ENCODE measurements at regions not wholly inside any gene's neighbourhood (a gene's known extent, or its start where the extent isn't known, plus 50 kb on each side); places are given as distances from the start of the nearest gene placed in this dataset.

GRCh38 chr5:148905541-148905940 is 79.1 kb downstream of the ADRB2 start:
- no peak overlapping the region for H3K4ac ChIP-seq (ENCODE audit: low read depth, low read length)
- H2BK15ac ChIP-seq (ENCODE audit: low read depth, low read length): no peak overlapping the region
- no peak for TF ChIP-seq CTCF (conservative IDR thresholded peaks at IDR 0.05)
- H3K79me2 ChIP-seq (ENCODE audit: insufficient read depth, low read length): no peaks in the 10 kb centered on the region
- DNase-seq: no peak
- no peaks in the 10 kb centered on the region for H3K79me1 ChIP-seq (ENCODE audit: insufficient read depth, low read depth, low read length, poor library complexity, severe bottlenecking)
- Mint-ChIP-seq H3K27ac (no peak overlapping the region), H3K4me1 (peaks cover 6 to 10% of the 10 kb centered on the region in 2 experiments), H3K36me3 (ENCODE audit: insufficient read depth in 1 of 3, low read depth in 3 of 3) (no peaks in the 10 kb centered on the region), H3K27me3 (ENCODE audit: low read depth) (no peaks in the 10 kb centered on the region), H3K4me3 (no peak overlapping the region), H3K9me3 (no peaks in the 10 kb centered on the region)
- no peak overlapping the region for H3K14ac ChIP-seq (ENCODE audit: insufficient read depth, low read length)
- H3T11ph ChIP-seq (ENCODE audit: low read length): no peak overlapping the region
- no peak overlapping the region for H2AK5ac ChIP-seq (ENCODE audit: insufficient read length, low read length)
- no peak overlapping the region for H3K23ac ChIP-seq (ENCODE audit: insufficient read length, low read depth, low read length)
- no peak overlapping the region for H3K56ac ChIP-seq (ENCODE audit: insufficient read length, low read depth, low read length)
- H4K5ac ChIP-seq (ENCODE audit: insufficient read length, low read depth, low read length): no peak overlapping the region
- no peaks in the 10 kb centered on the region for H4K20me1 ChIP-seq (ENCODE audit: control insufficient read depth, insufficient read depth, insufficient read length)
- no peak overlapping the region for H2BK5ac ChIP-seq (ENCODE audit: insufficient read length, low read length)
- H4K8ac ChIP-seq (replicated peaks; ENCODE audit: insufficient read length, low read depth, low read length): no peak overlapping the region
- no peaks in the 10 kb centered on the region for H3K23me2 ChIP-seq (ENCODE audit: insufficient read length, low read depth, low read length, poor library complexity, severe bottlenecking)
- H3K18ac ChIP-seq (ENCODE audit: insufficient read length, low read depth, low read length): no peak overlapping the region
- no peak overlapping the region for H3K4me2 ChIP-seq (ENCODE audit: insufficient read depth, insufficient read length, low read length)
- no peak overlapping the region for H2AFZ ChIP-seq (ENCODE audit: low read length)
- no peaks in the 10 kb centered on the region for H3K9me3 ChIP-seq (ENCODE audit: control insufficient read depth, low read depth, low read length)
- H3K4me1 ChIP-seq (ENCODE audit: insufficient read depth, low read length): no peaks in the 10 kb centered on the region
- H4K91ac ChIP-seq (ENCODE audit: insufficient read length, low read depth, low read length): no peak overlapping the region
- no peak overlapping the region for H2BK12ac ChIP-seq (ENCODE audit: insufficient read length, low read depth, low read length)
- H3K27ac ChIP-seq (ENCODE audit: insufficient read length, low read depth, low read length): no peak overlapping the region
- no peaks in the 10 kb centered on the region for H3K27me3 ChIP-seq (ENCODE audit: insufficient read depth, low read length)
- no peak overlapping the region for H2BK20ac ChIP-seq (ENCODE audit: low read depth, low read length, poor library complexity, severe bottlenecking)
- H2BK120ac ChIP-seq (ENCODE audit: low read depth, low read length, poor library complexity, severe bottlenecking): no peak overlapping the region
- no CpG with 5 or more reads among the region's 1 CpG for WGBS (ENCODE audit: extremely low coverage, insufficient read length, low lambda C conversion rate)
- no peak overlapping the region for H3K9ac ChIP-seq (ENCODE audit: extremely low read depth, insufficient read length, low read length)
